Adrenal gland (tissue), 5 donors: ENCODE measurements at regions not wholly inside any gene's neighbourhood (a gene's known extent, or its start where the extent isn't known, plus 50 kb on each side); places are given as distances from the start of the nearest gene placed in this dataset.

ENCODE experiments used
- CTCF ChIP-seq, 6 experiments: fragments of 450-650 bp in 4 of 6; fragments of 200-600 bp in 2 of 6; sonication (generic) in 1 of 6; IDR thresholded peaks; 1 replicate in 5 of 6; 2 replicates in 1 of 6; pipeline versions ENCODE4 v1.5.1 to v1.8.0; 2016 to 2021; ENCODE audit warnings: antibody characterized with exemption in 6 of 6, mild to moderate bottlenecking in 2 of 6, moderate library complexity in 1 of 6
- POLR2A ChIP-seq, 2 donors: fragments of 450-650 bp; IDR thresholded peaks; one replicate each; pipeline ENCODE4 v1.6.1; 2017; ENCODE audit warnings: antibody characterized with exemption in 2 of 2, mild to moderate bottlenecking in 2 of 2, moderate library complexity in 1 of 2
- donor health status: DM: no; HTN: no; CAD: no.

GRCh38 chr2:134170294-134170693 is 83.6 kb upstream of the MGAT5 start:
- TF ChIP-seq CTCF (IDR thresholded peaks at IDR 0.05) (no peak), POLR2A (IDR thresholded peaks at IDR 0.05) (no peak)
